Activated CD8-positive, alpha-beta T cell treated with anti-CD3 and anti-CD28 coated beads for 36 hours (primary cell): ENCODE measurements at regions not wholly inside any gene's neighbourhood (a gene's known extent, or its start where the extent isn't known, plus 50 kb on each side); places are given as distances from the start of the nearest gene placed in this dataset.

ENCODE experiments used
- ATAC-seq: fragments of 200-7000 bp; cut with Tn5 transposase; one replicate; pipeline ENCODE4 v1.10.0; 2021; ENCODE audit warnings: mild to moderate bottlenecking, moderate library complexity
- CTCF ChIA-PET: fragments of 350-600 bp; sonication (Branson Sonifier 250); formaldehyde crosslinking; loops from one replicate; lab custom pipeline; 2021; ENCODE audit warnings: antibody characterized with exemption; lab: Charles Lee
- POLR2A ChIA-PET: fragments of 350-600 bp; sonication (Branson Sonifier 250); formaldehyde crosslinking; loops from one replicate; lab custom pipeline; 2021; ENCODE audit warnings: antibody characterized with exemption; lab: Charles Lee
- DNase-seq: peaks from one replicate; pipeline ENCODE4 v3.0.0-alpha.2; 2020
- H3K27ac Mint-ChIP-seq: one replicate; pipeline ENCODE4 v1.8.0; 2021; ENCODE audit warnings: mild to moderate bottlenecking, mixed read lengths
- H3K27me3 Mint-ChIP-seq: one replicate; pipeline ENCODE4 v1.8.0; 2021; ENCODE audit warnings: mixed read lengths
- H3K36me3 Mint-ChIP-seq: one replicate; pipeline ENCODE4 v1.8.0; 2021; ENCODE audit warnings: low read depth, mixed read lengths
- H3K4me1 Mint-ChIP-seq: one replicate; pipeline ENCODE4 v1.8.0; 2021; ENCODE audit warnings: low read depth, mixed read lengths
- H3K4me3 Mint-ChIP-seq: one replicate; pipeline ENCODE4 v1.8.0; 2021; ENCODE audit warnings: mild to moderate bottlenecking, moderate library complexity, mixed read lengths
- H3K9me3 Mint-ChIP-seq: one replicate; pipeline ENCODE4 v1.8.0; 2021; ENCODE audit warnings: mixed read lengths
- CTCF ChIP-seq: fragments of 200-600 bp; IDR thresholded peaks from one replicate; pipeline ENCODE4 v1.8.0; 2022; ENCODE audit warnings: antibody characterized with exemption, mild to moderate bottlenecking
- intact Hi-C: fragments of 100-400 bp; cut with micrococcal nuclease; formaldehyde crosslinking; loops from one replicate; pipeline ENCODE4 v1.10.0; 2022

DNA sequence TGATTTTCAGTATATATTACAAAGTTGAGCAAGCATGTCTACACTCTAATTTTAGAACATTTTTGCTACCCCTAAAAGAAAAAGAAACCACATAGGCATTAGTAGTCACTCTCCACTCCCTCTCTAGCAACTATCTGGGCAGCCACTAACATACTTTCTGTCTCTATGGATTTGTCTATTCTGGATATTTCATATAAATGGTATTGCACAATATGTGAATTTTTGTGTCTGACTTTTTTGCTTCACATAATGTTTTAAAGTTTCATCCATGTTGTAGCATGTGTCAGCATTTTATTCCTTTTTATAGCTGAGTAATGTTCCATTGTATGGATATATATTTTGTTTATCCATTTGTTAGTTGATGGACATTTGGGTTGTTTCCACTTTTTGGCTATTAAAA, 232.5 kb upstream of the CTAGE1 start:
- H3K27ac Mint-ChIP-seq, result no peak overlapping the region
- intact Hi-C loops, result loop anchor here (5.0 kb wide), 1 partner anchor 48 kb away; no protein-coding TSS in a partner anchor
- DNase-seq (no peak), ATAC-seq (no peak)
- H3K4me1 Mint-ChIP-seq, result no peaks in the 10 kb centered on the region
- H3K27me3 Mint-ChIP-seq, result peaks cover 3% of the 10 kb centered on the region
- ChIA-PET CTCF (no interaction called here), POLR2A (no interaction called here)
- no peak overlapping the region for H3K4me3 Mint-ChIP-seq
- peaks cover 6% of the 10 kb centered on the region for H3K9me3 Mint-ChIP-seq
- no peak for TF ChIP-seq CTCF
- no peaks in the 10 kb centered on the region for H3K36me3 Mint-ChIP-seq

GRCh38 chr18:22657619-22658018, 239.9 kb upstream of the CTAGE1 start:
- intact Hi-C loops, result no loop called here
- ATAC-seq (no peak), DNase-seq (no peak)
- H3K4me1 Mint-ChIP-seq, result no peaks in the 10 kb centered on the region
- ChIA-PET POLR2A (no interaction called here), CTCF (no interaction called here)
- no peak overlapping the region for H3K27ac Mint-ChIP-seq
- H3K27me3 Mint-ChIP-seq, result peaks cover 13% of the 10 kb centered on the region
- no peaks in the 10 kb centered on the region for H3K36me3 Mint-ChIP-seq
- TF ChIP-seq CTCF, result no peak
- H3K9me3 Mint-ChIP-seq, result peaks cover 22% of the 10 kb centered on the region
- H3K4me3 Mint-ChIP-seq, result no peak overlapping the region

DNA sequence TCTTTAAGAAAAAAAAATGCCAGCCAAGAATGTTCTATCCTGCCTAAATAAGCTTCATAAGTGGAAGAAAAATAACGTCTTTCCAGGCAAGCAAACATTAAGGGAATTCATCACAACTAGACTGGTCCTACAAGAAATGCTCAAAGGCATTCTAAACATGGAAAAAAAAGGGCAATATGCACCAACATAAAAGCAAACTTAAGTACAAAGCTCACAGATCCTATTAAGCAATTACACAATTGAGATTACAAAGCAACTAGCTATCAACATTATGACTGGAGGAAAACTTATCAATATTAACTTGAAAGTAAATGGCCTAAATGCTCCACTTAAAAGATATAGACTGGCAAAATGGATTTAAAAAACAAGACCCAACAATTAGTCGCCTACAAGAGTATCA, 240.6 kb upstream of the CTAGE1 start:
- H3K9me3 Mint-ChIP-seq, result peaks cover 21% of the 10 kb centered on the region
- intact Hi-C loops, result no loop called here
- POLR2A ChIA-PET, result no interaction called here
- ATAC-seq (no peak), DNase-seq (no peak)
- H3K4me3 Mint-ChIP-seq, result no peak overlapping the region
- H3K27ac Mint-ChIP-seq, result no peak overlapping the region
- CTCF ChIA-PET, result no interaction called here
- H3K4me1 Mint-ChIP-seq, result no peaks in the 10 kb centered on the region
- peaks cover 13% of the 10 kb centered on the region for H3K27me3 Mint-ChIP-seq
- no peaks in the 10 kb centered on the region for H3K36me3 Mint-ChIP-seq
- TF ChIP-seq CTCF, result no peak

- TF ChIP-seq CTCF, result no peak
- no peak for ATAC-seq
- POLR2A ChIA-PET, result no interaction called here
- Mint-ChIP-seq H3K9me3 (peaks cover 17% of the 10 kb centered on the region), H3K27me3 (peaks cover 5% of the 10 kb centered on the region), H3K36me3 (no peaks in the 10 kb centered on the region), H3K27ac (no peak overlapping the region), H3K4me1 (no peaks in the 10 kb centered on the region), H3K4me3 (no peak overlapping the region)
- DNase-seq, result no peak
- intact Hi-C loops, result no loop called here
- CTCF ChIA-PET, result no interaction called here
Measured at GRCh38 chr18:22663378-22663777, 245.7 kb upstream of the CTAGE1 start.

GRCh38 chr18:22666411-22666940, 248.8 kb upstream of the CTAGE1 start:
- Mint-ChIP-seq H3K27ac (no peak overlapping the region), H3K9me3 (peaks cover 11% of the 10 kb centered on the region), H3K27me3 (peaks cover 5% of the 10 kb centered on the region), H3K36me3 (no peaks in the 10 kb centered on the region), H3K4me3 (no peak overlapping the region), H3K4me1 (no peaks in the 10 kb centered on the region)
- no peak for TF ChIP-seq CTCF
- ATAC-seq (no peak), DNase-seq (no peak)
- intact Hi-C loops, result no loop called here
- POLR2A ChIA-PET, result no interaction called here
- CTCF ChIA-PET, result no interaction called here
